SU-DHL-6 (cell line): ENCODE measurements at regions not wholly inside any gene's neighbourhood (a gene's known extent, or its start where the extent isn't known, plus 50 kb on each side); places are given as distances from the start of the nearest gene placed in this dataset.

Experiments used
- H2AFZ ChIP-seq: fragments of 200-600 bp; sonication (generic); 2 replicates; pipeline ENCODE4 v1.6.1; 2014; ENCODE audit warnings: low read depth, mild to moderate bottlenecking, moderate library complexity, mixed read lengths, antibody characterized with exemption, low read length; ENCODE audit not compliant: severe bottlenecking
- H3F3A ChIP-seq: fragments of 200-600 bp; shearing (Covaris generic); 2 replicates; pipeline ENCODE4 v1.6.0; 2016; ENCODE audit warnings: antibody characterized with exemption, mild to moderate bottlenecking; ENCODE audit not compliant: insufficient read depth
- H3K27ac ChIP-seq: fragments of 200-600 bp; sonication (generic); 2 replicates; pipeline ENCODE4 v1.5.1; 2016; ENCODE audit warnings: low read depth, mild to moderate bottlenecking, low read length, moderate library complexity, mixed read lengths
- H3K27me3 ChIP-seq: fragments of 200-600 bp; sonication (generic), shearing (Covaris generic); 2 replicates; pipeline ENCODE4 v1.6.0; 2014; ENCODE audit warnings: mild to moderate bottlenecking, low read length
- H3K36me3 ChIP-seq: fragments of 200-600 bp; sonication (generic); 2 replicates; pipeline ENCODE4 v1.6.1; 2014; ENCODE audit warnings: mild to moderate bottlenecking, low read length, mixed read lengths
- H3K4me2 ChIP-seq: fragments of 300-600, 200-600 bp; shearing (Covaris generic), sonication (generic); 2 replicates; pipeline ENCODE4 v1.6.0; 2014; ENCODE audit warnings: low read length, low read depth, mild to moderate bottlenecking; ENCODE audit not compliant: poor library complexity, severe bottlenecking
- H3K4me3 ChIP-seq: fragments of 200-600 bp; sonication (generic); 2 replicates; pipeline ENCODE4 v1.5.1; 2014; ENCODE audit warnings: antibody characterized with exemption, low read length, mild to moderate bottlenecking, mixed read lengths; ENCODE audit not compliant: insufficient read depth, poor library complexity, severe bottlenecking
- H3K79me2 ChIP-seq: fragments of 200-600 bp; sonication (generic); 2 replicates; pipeline ENCODE4 v1.6.1; 2014; ENCODE audit warnings: mild to moderate bottlenecking, low read length, moderate library complexity; ENCODE audit not compliant: insufficient read depth
- H3K9ac ChIP-seq: fragments of 200-600 bp; sonication (generic); 2 replicates; pipeline ENCODE4 v1.7.0; 2014; ENCODE audit warnings: mild to moderate bottlenecking, low read length
- H3K9me2 ChIP-seq: fragments of 200-600 bp; sonication (generic); replicated peaks from 2 replicates; pipeline ENCODE4 v1.6.1; 2014; ENCODE audit warnings: low read length; ENCODE audit not compliant: insufficient read depth
- H3K9me3 ChIP-seq: fragments of 200-600 bp; sonication (generic); 2 replicates; pipeline ENCODE4 v1.6.1; 2014; ENCODE audit warnings: low read length, mixed read lengths; ENCODE audit not compliant: insufficient read depth
- H4K20me1 ChIP-seq: fragments of 200-600 bp; sonication (generic); 2 replicates; pipeline ENCODE4 v1.6.1; 2014; ENCODE audit warnings: low read depth, mild to moderate bottlenecking, antibody characterized with exemption, low read length, moderate library complexity, mixed read lengths
- CTCF ChIP-seq: fragments of 200-600 bp; sonication (generic); IDR thresholded peaks from one replicate; pipeline ENCODE4 v1.5.1; 2017; ENCODE audit warnings: antibody characterized with exemption, mild to moderate bottlenecking, low read length, moderate library complexity; ENCODE audit not compliant: insufficient read depth, poor library complexity, severe bottlenecking
- EZH2phosphoT487 ChIP-seq: fragments of 200-600 bp; sonication (generic), shearing (Covaris generic); conservative IDR thresholded peaks from 2 replicates; pipeline ENCODE4 v1.6.1; 2018; ENCODE audit warnings: mild to moderate bottlenecking, antibody characterized with exemption, low read length, moderate library complexity, mixed read lengths

DNA sequence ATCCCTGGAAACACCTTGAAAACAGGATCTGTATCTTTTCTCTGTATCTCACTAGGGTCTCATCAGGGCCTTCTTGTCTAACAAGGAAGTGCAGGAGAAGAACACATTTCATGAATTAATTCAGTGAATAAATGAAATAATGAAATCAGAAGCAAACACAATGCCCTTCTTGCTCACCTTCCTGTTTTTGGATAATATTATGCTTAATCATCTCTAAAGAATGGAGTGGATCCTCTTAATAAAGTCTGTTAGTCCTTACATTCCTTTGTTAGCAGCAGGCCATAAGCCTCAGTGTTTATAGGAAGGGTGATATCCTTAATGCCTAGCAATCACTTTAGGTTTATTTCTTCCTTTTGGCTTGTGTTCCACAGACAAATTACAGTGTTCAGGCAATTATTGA, 837.1 kb upstream of the SEMA6A start:
- Histone ChIP-seq H3K4me3 (no peak overlapping the region), H3K36me3 (no peaks in the 10 kb centered on the region), H4K20me1 (no peaks in the 10 kb centered on the region), H3K9me2 (no peaks in the 10 kb centered on the region), H3K9me3 (no peaks in the 10 kb centered on the region), H3F3A (no peaks in the 10 kb centered on the region), H3K4me2 (no peak overlapping the region), H2AFZ (no peak overlapping the region), H3K79me2 (no peaks in the 10 kb centered on the region), H3K27me3 (no peaks in the 10 kb centered on the region), H3K9ac (no peak overlapping the region), H3K27ac (no peak overlapping the region)
- TF ChIP-seq EZH2phosphoT487 = no peak

- Histone ChIP-seq H2AFZ (no peak overlapping the region), H3K27me3 (no peaks in the 10 kb centered on the region), H3K9me2 (no peaks in the 10 kb centered on the region), H3F3A (no peaks in the 10 kb centered on the region), H3K9me3 (no peaks in the 10 kb centered on the region), H4K20me1 (no peaks in the 10 kb centered on the region), H3K4me3 (no peak overlapping the region), H3K4me2 (no peak overlapping the region), H3K27ac (no peak overlapping the region), H3K9ac (no peak overlapping the region), H3K79me2 (no peaks in the 10 kb centered on the region), H3K36me3 (no peaks in the 10 kb centered on the region)
- TF ChIP-seq EZH2phosphoT487 (no peak), CTCF (no peak)
These were observed 830.6 kb upstream of the SEMA6A start for GRCh38 chr5:117405197-117405596.

DNA sequence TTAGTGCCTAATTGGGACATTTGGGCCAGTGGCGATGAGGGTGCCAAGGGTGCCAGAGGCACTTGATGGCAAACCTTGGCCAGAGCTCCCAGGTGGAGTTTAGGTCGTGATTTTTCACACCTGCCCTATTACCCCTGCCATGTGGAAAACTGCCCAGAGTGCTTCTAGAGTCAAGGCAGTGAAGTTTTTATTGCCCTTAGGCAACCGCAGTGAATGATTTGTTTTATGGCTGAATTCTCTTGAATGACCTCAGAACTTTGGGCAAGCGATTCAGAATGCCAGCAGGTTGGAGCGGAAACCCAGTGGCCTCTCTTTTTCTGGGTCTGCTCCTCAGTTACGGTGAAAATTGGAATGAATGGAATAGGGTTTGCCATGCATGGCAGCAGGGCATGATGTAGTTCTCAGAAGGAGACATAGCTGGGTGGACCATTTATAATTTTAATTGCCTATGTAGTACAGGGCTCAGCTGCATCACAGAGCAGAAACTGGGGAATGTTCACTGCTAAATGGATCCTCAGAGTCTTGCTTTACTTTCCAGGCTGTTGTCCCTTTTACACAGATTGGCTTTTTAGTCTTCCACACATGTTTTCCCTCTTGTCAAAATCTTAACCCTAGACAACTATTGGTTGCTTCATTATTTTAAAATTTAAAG, 820.0 kb upstream of the SEMA6A start:
- Histone ChIP-seq H3K9ac (no peak overlapping the region), H4K20me1 (no peaks in the 10 kb centered on the region), H3K36me3 (no peaks in the 10 kb centered on the region), H3K79me2 (no peaks in the 10 kb centered on the region), H3K27ac (no peak overlapping the region), H3K4me2 (no peak overlapping the region), H3K9me2 (no peaks in the 10 kb centered on the region), H2AFZ (no peak overlapping the region), H3K27me3 (no peaks in the 10 kb centered on the region), H3K4me3 (no peak overlapping the region), H3F3A (no peaks in the 10 kb centered on the region), H3K9me3 (no peaks in the 10 kb centered on the region)
- no peak for TF ChIP-seq EZH2phosphoT487
- no peak for TF ChIP-seq CTCF

DNA sequence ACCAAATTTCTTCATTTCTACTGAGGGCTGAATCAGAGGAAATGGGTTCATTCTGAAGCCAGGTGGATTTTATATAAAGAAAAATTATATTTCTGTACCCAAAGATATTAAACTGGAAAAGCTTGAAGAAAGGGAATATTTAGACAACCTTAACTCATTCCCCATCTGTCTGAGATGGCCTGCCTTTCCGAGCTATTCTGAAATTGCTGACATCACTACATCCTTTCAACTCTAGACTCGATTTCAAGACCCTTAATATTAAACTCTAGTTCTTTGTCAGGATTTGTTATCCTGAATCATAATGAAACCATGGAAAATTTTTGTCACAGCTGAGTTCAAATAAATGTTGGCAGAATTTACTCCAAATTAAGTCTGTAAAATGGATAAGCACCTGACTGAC, 818.5 kb upstream of the SEMA6A start:
- no peak overlapping the region for H3K4me2 ChIP-seq
- TF ChIP-seq CTCF = no peak
- TF ChIP-seq EZH2phosphoT487 = no peak
- no peaks in the 10 kb centered on the region for H3F3A ChIP-seq
- H3K27me3 ChIP-seq = no peaks in the 10 kb centered on the region
- no peaks in the 10 kb centered on the region for H3K79me2 ChIP-seq
- H3K9ac ChIP-seq = no peak overlapping the region
- no peak overlapping the region for H2AFZ ChIP-seq
- H3K9me2 ChIP-seq = no peaks in the 10 kb centered on the region
- no peaks in the 10 kb centered on the region for H3K9me3 ChIP-seq
- no peak overlapping the region for H3K4me3 ChIP-seq
- H3K36me3 ChIP-seq = no peaks in the 10 kb centered on the region
- no peak overlapping the region for H3K27ac ChIP-seq
- no peaks in the 10 kb centered on the region for H4K20me1 ChIP-seq
